Stimulated activated CD8-positive, alpha-beta memory T cell treated with anti-CD3 and anti-CD28 coated beads, Interleukin-4, amount 100 ng/mL, for 1 hour (primary cell): ENCODE measurements at regions not wholly inside any gene's neighbourhood (a gene's known extent, or its start where the extent isn't known, plus 50 kb on each side); places are given as distances from the start of the nearest gene placed in this dataset.

Experiments
- DNase-seq, 2 donors: peaks; one replicate each; pipeline ENCODE4 v3.0.0-alpha.2; 2020; ENCODE audit warnings: low read depth in 2 of 2, low spot score in 1 of 2

- DNase-seq = no peak
These were observed 713.3 kb upstream of the CBLB start for GRCh38 chr3:106582151-106582550.

GRCh38 chr3:106587551-106587950, 718.7 kb upstream of the CBLB start:
- DNase-seq = no peak

GRCh38 chr3:106588739-106589138, 719.9 kb upstream of the CBLB start:
- DNase-seq = no peak

- DNase-seq = no peak
These were observed 720.6 kb upstream of the CBLB start for GRCh38 chr3:106589311-106589942.

- no peak for DNase-seq
These were observed 721.4 kb upstream of the CBLB start for GRCh38 chr3:106590216-106590615.

GRCh38 chr3:106593381-106593780, 724.6 kb upstream of the CBLB start:
- DNase-seq = no peak

GRCh38 chr3:106609666-106610301, 741.0 kb upstream of the CBLB start:
- DNase-seq = peak in 1 of 2 donors; percentile 19

GRCh38 chr3:106610362-106610959, 741.6 kb upstream of the CBLB start:
- no peak for DNase-seq

- DNase-seq = no peak
These were observed 742.3 kb upstream of the CBLB start for GRCh38 chr3:106611116-106611515.

GRCh38 chr3:106611841-106612240, 743.0 kb upstream of the CBLB start:
- no peak for DNase-seq

GRCh38 chr3:106616556-106616955, 747.7 kb upstream of the CBLB start:
- DNase-seq = no peak

- no peak for DNase-seq
These were observed 748.5 kb upstream of the CBLB start for GRCh38 chr3:106617276-106617675.

GRCh38 chr3:106620646-106621045, 751.8 kb upstream of the CBLB start:
- no peak for DNase-seq

GRCh38 chr3:106624154-106624553, 753.1 kb upstream of the CCDC54 start:
- no peak for DNase-seq

- DNase-seq = no peak
These were observed 748.8 kb upstream of the CCDC54 start for GRCh38 chr3:106628407-106628806.

- no peak for DNase-seq
These were observed 747.9 kb upstream of the CCDC54 start for GRCh38 chr3:106629215-106629832.

- DNase-seq = no peak
These were observed 745.7 kb upstream of the CCDC54 start for GRCh38 chr3:106631373-106632108.

- no peak for DNase-seq
These were observed 742.0 kb upstream of the CCDC54 start for GRCh38 chr3:106635271-106635670.

- DNase-seq = no peak
These were observed 741.4 kb upstream of the CCDC54 start for GRCh38 chr3:106635826-106636225.

GRCh38 chr3:106640353-106640752, 736.9 kb upstream of the CCDC54 start:
- no peak for DNase-seq

- DNase-seq = no peak
These were observed 735.1 kb upstream of the CCDC54 start for GRCh38 chr3:106642161-106642560.
